Uterus (tissue), 2 donors: ENCODE measurements at regions not wholly inside any gene's neighbourhood (a gene's known extent, or its start where the extent isn't known, plus 50 kb on each side); places are given as distances from the start of the nearest gene placed in this dataset.

Experiments used
- POLR2A ChIP-seq, 2 donors: fragments of 450-650 bp; IDR thresholded peaks; one replicate each; pipeline ENCODE4 v1.6.1; 2016; ENCODE audit warnings: antibody characterized with exemption in 2 of 2, mild to moderate bottlenecking in 1 of 2, moderate library complexity in 1 of 2
- TF ChIP-seq, protein P1 (sequence below), 4 experiments: fragments of 200-600 bp in 2 of 4; fragments of 450-650 bp in 2 of 4; sonication (generic) in 2 of 4; IDR thresholded peaks; one replicate each; pipeline ENCODE4 v1.5.1; 2016 to 2019; ENCODE audit warnings: antibody characterized with exemption in 4 of 4, mild to moderate bottlenecking in 2 of 4, moderate library complexity in 1 of 4

DNA sequence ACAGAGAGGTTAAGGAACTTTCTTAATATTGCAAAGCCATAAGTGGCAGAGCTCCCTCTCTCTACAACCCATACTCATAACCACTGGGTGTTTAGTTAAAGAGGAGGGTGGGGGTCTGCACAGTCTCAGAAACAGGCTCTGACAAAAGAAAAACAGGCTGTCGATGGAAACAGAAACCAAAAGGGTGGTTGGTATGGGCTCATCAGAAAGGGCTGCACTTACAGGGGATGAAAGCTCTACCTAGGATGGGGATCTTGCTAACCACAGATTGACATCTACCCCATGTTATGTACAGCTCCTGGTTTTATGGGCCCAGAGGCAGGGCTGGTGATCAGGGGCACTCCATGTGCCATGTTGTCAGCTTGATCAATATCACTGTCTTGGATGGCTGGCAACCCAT lies 111.4 kb downstream of the CYLD start:
- TF ChIP-seq, protein P1, sequence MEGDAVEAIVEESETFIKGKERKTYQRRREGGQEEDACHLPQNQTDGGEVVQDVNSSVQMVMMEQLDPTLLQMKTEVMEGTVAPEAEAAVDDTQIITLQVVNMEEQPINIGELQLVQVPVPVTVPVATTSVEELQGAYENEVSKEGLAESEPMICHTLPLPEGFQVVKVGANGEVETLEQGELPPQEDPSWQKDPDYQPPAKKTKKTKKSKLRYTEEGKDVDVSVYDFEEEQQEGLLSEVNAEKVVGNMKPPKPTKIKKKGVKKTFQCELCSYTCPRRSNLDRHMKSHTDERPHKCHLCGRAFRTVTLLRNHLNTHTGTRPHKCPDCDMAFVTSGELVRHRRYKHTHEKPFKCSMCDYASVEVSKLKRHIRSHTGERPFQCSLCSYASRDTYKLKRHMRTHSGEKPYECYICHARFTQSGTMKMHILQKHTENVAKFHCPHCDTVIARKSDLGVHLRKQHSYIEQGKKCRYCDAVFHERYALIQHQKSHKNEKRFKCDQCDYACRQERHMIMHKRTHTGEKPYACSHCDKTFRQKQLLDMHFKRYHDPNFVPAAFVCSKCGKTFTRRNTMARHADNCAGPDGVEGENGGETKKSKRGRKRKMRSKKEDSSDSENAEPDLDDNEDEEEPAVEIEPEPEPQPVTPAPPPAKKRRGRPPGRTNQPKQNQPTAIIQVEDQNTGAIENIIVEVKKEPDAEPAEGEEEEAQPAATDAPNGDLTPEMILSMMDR (IDR thresholded peaks at IDR 0.05) = no peak
- no peak for TF ChIP-seq POLR2A (IDR thresholded peaks at IDR 0.05)
